Motor neuron (in vitro differentiated cells): ENCODE measurements at regions not wholly inside any gene's neighbourhood (a gene's known extent, or its start where the extent isn't known, plus 50 kb on each side); places are given as distances from the start of the nearest gene placed in this dataset.
A peak's percentile ranks its signal among the peaks of the same experiment; 100 is the strongest.
"Not testable (repeated sequence)": the region's sequence is repeated elsewhere in the genome, so short reads cannot be mapped to it uniquely, and the experiment has no call there.

ENCODE experiments used
- ATAC-seq, 8 experiments: fragments of 200-7000 bp; cut with Tn5 transposase; replicated peaks in 6 of 8; 2 replicates each; pipeline ENCODE4 v1.8.0; 2021; ENCODE audit warnings: mild to moderate bottlenecking in 8 of 8, moderate library complexity in 8 of 8
- H3K27ac ChIP-seq, 2 donors: fragments of 250-450 bp; sonication (Bioruptor Pico); 2 replicates each; pipeline ENCODE4 v1.9.0; 2021; ENCODE audit warnings: antibody characterized with exemption in 2 of 2, mild to moderate bottlenecking in 2 of 2, moderate library complexity in 1 of 2
- H3K4me1 ChIP-seq, 2 donors: fragments of 250-450 bp; sonication (Bioruptor Pico); replicated peaks in 1 of 2; 2 replicates each; pipeline ENCODE4 v1.6.1; 2021; ENCODE audit warnings: antibody characterized with exemption in 2 of 2, mild to moderate bottlenecking in 2 of 2, moderate library complexity in 1 of 2
- H3K4me3 ChIP-seq, 5 donors: fragments of 250-450 bp; sonication (Bioruptor Pico); 2 replicates each; pipeline ENCODE4 v1.9.0; 2021; ENCODE audit warnings: antibody characterized with exemption in 5 of 5, mild to moderate bottlenecking in 5 of 5, moderate library complexity in 4 of 5
- WGBS, 10 experiments: fragments of 450-650 bp; shearing (Covaris generic); methylation state at CpG; one replicate each; pipeline ENCODE4 v1.0.0; 2022; 5-methylcytosine and 5-hydroxymethylcytosine counted together
- in situ Hi-C, 9 experiments: fragments of 400-800 bp; cut with MboI; loops; one replicate each; pipeline ENCODE4 v1.15.0; 2021; ENCODE audit warnings: low sequenced_read_pairs in 9 of 9, low pct_unique_long_range_greater_than_20kb in 2 of 9; ENCODE audit not compliant: unreplicated experiment in 9 of 9

DNA sequence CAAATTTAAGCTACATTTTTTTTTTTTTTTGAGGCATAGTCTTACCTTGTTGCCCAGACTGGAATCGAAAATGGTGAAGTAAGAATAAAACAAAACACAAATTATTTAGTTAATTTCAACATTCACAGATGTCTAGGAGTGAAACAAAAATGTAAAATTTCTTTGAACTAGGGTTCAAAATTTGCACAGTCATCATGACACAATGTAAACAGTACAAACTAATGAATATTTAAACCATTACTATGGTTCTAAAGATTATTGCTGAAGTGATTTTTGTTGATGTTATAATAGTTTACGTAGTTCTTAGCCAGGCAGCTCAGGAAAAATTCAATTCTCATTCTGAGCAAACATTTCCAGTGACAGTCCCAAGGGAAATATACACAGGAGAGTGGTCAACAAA is 633.1 kb downstream of the GRXCR1 start:
- Histone ChIP-seq H3K4me1 (no peaks in the 10 kb centered on the region), H3K27ac (no peak overlapping the region), H3K4me3 (no peak overlapping the region)
- ATAC-seq, result no peak
- in situ Hi-C loops, result no loop called here
- 0 to 100% (median 87%) methylated on average over 1 to 2 of the region's 2 CpGs for WGBS, 10 experiments

DNA sequence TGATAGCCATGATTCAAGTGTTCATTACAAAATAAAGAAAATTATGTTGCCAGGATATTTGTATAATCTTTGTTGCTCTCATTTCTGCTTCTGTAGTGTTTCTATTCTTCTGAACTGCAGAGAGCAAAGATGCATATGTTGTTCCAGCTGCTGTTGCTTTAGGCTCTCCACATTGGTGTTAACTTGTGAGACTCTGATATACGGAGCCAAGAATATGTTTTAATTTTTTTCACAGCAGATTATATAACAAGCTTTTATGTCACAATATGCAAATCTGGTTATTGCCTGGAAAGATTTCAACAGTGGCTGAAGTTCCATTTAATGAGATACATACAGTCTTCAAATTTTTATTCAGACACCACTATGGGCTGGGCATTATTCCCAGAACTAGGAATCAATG is 655.0 kb downstream of the GRXCR1 start:
- H3K4me3 ChIP-seq, result no peak overlapping the region
- H3K27ac ChIP-seq, result no peak overlapping the region
- H3K4me1 ChIP-seq, result no peaks in the 10 kb centered on the region
- WGBS, 10 experiments, result 0 to 100% (median 83%) methylated on average over 1 of the region's 1 CpG; no CpG with 5 or more reads in 5 of the 10 experiments
- in situ Hi-C loops, result no loop called here
- ATAC-seq, result no peak

DNA sequence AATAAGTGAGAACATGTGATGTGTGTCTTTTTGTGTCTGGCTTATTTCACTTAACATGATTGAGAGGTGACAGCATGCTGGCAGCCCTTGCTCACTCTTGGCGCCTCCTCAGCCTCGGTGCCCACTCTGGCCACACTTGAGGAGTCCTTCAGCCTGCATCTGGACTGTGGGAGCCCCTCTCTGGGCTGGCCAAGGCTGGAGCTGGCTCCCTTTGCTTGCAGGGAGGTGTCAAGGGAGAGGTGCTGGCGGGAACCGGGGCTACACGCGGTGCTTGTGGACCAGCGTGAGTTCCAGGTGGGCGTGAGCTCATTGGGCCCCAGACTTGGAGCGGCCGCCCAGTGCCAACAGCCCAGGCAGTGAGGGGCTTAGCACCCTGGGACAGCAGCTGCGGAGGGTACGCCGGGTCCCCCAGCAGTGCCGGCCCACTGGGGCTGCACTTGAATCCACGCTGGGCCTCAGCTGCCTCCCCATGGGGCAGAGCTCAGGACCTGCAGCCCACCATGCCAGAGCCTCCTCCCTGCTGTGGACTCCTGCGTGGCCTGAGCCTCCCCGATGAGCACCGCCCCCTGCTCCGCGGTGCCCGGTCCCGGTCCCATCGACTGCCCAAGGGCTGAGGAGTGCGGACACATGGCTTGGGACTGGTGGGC is 658.6 kb downstream of the GRXCR1 start:
- in situ Hi-C loops, result no loop called here
- ATAC-seq, result no peak
- 0 to 97% (median 50%) methylated on average over 1 to 9 of the region's 24 CpGs; no CpG with 5 or more reads in 4 of the 10 experiments for WGBS, 10 experiments

DNA sequence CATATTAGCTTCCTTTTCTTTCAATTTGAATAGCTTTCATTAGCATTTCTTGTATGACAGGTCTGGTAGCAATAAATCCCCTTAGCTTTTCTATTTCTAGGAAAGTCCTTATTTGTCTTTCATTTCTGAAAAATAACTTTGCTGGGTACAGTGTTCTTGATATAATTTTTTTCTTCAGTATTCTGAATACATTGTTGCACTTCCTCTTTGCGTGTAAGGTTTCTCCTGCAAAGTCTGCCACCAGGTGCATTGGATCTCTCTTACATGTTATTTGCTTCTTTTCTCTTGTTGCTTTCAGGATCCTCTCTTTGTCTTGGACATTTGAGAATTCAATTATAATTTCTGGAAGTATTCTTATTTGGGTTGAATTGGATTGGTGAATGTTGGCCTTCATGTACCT is 663.7 kb downstream of the GRXCR1 start:
- no peaks in the 10 kb centered on the region for H3K4me1 ChIP-seq
- no peak overlapping the region for H3K27ac ChIP-seq
- WGBS, 10 experiments, result 40 to 100% (median 89%) methylated on average over 1 of the region's 1 CpG; no CpG with 5 or more reads in 2 of the 10 experiments
- no peak for ATAC-seq
- in situ Hi-C loops, result no loop called here
- no peak overlapping the region for H3K4me3 ChIP-seq

More for the DNA sequence above, 658.6 kb downstream of the GRXCR1 start:
- H3K27ac ChIP-seq, result no peak overlapping the region
- H3K4me3 ChIP-seq, result no peak overlapping the region
- H3K4me1 ChIP-seq, result no peaks in the 10 kb centered on the region

DNA sequence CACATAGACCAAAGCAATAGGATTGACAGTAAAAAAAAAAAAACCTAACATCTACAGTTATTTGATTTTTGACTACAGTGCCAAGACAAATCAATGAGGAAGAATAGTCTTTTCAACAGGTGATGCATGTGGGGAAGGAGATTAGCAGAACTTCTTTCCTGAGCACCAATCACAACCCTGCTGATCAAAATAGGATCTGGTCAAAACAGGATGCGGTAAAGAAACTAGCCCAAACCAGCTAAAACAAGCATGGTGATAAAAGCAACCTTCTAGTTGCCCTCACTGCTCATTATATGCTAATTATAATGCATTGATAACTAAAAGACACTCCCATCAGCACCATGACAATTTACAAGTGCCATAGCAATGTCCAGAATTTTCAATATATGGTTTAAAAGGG is 667.5 kb downstream of the GRXCR1 start:
- in situ Hi-C loops, result no loop called here
- Histone ChIP-seq H3K4me3 (no peak overlapping the region), H3K4me1 (no peaks in the 10 kb centered on the region), H3K27ac (no peak overlapping the region)
- 50 to 100% (median 100%) methylated on average over 1 of the region's 1 CpG; no CpG with 5 or more reads in 2 of the 10 experiments for WGBS, 10 experiments
- ATAC-seq, result no peak

DNA sequence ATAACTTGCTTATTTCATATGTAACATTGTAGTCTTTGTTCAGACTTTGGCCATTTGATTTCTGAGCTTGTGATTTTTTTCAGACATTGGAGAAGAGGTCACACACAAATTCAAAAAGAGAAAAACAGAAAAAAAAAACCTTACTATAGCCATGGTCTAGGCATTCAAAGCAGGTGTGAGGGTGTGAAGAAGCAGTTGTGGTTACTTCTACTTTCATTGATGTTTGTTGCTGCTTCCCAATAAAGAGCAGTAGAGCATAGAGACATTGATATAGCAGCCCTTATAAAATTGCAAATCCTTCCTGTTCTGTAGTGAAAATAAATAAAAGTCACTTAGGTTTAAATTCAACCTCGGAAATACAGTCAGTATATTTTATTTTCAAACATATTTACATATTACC is 671.6 kb downstream of the GRXCR1 start:
- in situ Hi-C loops, result no loop called here
- no peak for ATAC-seq
- no peaks in the 10 kb centered on the region for H3K4me1 ChIP-seq
- 0 to 100% (median 51%) methylated on average over 1 of the region's 1 CpG for WGBS, 10 experiments
- H3K4me3 ChIP-seq, result no peak overlapping the region
- H3K27ac ChIP-seq, result no peak overlapping the region

DNA sequence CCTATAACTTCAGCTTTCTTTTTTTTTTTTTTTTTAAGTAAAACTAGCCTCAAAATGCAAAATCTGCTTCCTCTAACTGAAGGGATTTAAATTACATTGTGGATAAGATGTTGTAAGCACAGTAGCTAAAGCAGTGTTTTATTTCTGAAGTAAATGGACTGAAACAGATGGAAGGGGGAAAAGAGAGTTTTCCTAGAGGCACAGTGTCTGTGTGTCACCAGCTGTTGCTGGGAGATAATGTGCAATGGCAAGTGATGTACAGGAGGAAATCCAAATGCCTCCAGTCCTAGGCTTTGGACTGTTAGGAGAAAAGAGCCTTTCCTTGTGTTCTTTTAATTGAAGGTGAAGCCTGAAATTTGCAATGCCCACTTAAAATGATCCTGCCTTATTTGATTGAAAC is 672.1 kb downstream of the GRXCR1 start:
- H3K27ac ChIP-seq, result no peak overlapping the region
- no peaks in the 10 kb centered on the region for H3K4me1 ChIP-seq
- in situ Hi-C loops, result no loop called here
- no peak overlapping the region for H3K4me3 ChIP-seq
- peak in 1 of 8 experiments; percentile 32 for ATAC-seq

DNA sequence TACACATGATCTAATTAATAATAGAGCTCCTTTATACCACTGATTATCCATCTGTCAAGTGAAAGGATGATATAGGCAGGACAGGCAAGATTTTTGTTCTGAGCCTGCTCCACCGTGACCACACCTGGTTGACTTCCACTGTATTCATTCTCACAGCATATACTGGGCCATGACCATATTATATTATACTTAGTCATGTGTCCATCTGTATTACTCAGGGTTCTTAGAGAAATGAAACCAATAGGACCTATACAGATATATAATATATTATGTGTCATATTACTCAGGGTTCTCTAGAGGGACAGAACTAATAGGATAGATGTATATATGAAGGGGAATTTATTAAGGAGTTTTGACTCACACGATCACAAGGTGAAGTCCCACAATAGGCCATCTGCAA is 675.1 kb downstream of the GRXCR1 start:
- ATAC-seq, result no peak
- Histone ChIP-seq H3K27ac (no peak overlapping the region), H3K4me1 (no peaks in the 10 kb centered on the region), H3K4me3 (no peak overlapping the region)
- in situ Hi-C loops, result no loop called here
- 0 to 100% (median 59%) methylated on average over 1 to 2 of the region's 2 CpGs; no CpG with 5 or more reads in 2 of the 10 experiments for WGBS, 10 experiments

DNA sequence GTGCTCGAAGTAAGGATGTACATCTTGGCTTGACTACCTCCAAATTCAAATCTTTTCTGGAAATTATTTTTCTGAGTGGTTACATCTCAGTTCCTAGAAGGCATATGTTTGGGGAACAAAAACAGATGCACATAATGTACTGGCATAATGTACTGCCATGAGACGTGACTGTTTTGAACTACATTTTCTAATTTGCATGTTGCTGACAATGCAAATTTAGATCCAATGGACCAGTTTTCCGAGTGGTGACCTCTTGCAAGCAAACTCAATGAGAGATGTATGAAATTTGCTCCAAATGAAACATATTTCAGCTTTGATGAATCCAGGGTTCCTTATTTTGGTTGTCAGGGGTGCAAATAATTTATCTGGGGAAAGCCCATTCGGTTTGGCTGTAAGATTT is 694.3 kb downstream of the GRXCR1 start:
- 0 to 82% (median 57%) methylated on average over 1 to 4 of the region's 4 CpGs; no CpG with 5 or more reads in 1 of the 10 experiments for WGBS, 10 experiments
- H3K4me1 ChIP-seq, result no peaks in the 10 kb centered on the region
- ATAC-seq, result no peak
- in situ Hi-C loops, result no loop called here
- no peak overlapping the region for H3K4me3 ChIP-seq
- H3K27ac ChIP-seq, result no peak overlapping the region

DNA sequence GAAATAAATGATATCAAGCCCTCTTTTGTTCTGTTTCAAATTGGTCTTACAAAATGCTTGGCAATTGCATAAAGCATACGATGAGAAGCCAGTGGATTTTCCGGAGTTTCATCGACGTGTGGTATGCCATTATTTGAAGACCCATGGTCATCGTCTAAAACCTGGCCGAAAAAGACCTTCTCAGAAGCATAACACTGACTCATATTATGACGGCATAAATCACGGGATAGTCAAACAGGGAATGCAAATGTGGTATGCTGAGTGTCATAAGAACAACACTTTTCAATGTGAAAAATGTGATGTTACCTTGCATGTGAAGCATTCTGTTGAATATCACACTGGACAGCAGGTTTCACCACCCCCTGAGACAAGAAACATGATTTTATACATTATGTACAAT is 695.2 kb downstream of the GRXCR1 start:
- in situ Hi-C loops, result no loop called here
- Histone ChIP-seq H3K27ac (no peak overlapping the region), H3K4me1 (no peaks in the 10 kb centered on the region), H3K4me3 (no peak overlapping the region)
- peak in 4 of 8 experiments; percentile 41 to 75 (median 50) for ATAC-seq
- WGBS, 10 experiments, result 22 to 98% (median 89%) methylated on average over 2 to 8 of the region's 8 CpGs; no CpG with 5 or more reads in 3 of the 10 experiments

DNA sequence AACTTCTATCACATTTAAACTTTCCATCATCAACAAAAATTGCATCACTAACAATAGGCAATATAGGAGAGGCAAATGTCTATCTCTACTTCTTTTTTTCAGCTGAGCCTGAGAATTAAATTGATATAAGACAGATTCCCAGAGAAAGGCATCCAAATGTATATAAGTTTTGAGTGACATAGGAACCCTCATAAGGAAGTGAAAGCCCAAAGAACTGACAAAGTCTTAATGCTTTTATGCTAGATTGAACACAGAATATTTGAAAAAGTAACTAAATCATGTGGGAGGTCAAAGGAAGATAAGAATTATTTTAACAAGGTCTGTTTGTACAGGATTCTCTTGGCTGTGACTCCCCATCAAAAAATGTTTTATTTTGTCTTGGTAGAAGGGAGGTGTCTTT is 714.9 kb downstream of the GRXCR1 start:
- in situ Hi-C loops, result no loop called here
- H3K4me1 ChIP-seq, result no peaks in the 10 kb centered on the region
- no peak overlapping the region for H3K27ac ChIP-seq
- no peak overlapping the region for H3K4me3 ChIP-seq
- ATAC-seq, result no peak

DNA sequence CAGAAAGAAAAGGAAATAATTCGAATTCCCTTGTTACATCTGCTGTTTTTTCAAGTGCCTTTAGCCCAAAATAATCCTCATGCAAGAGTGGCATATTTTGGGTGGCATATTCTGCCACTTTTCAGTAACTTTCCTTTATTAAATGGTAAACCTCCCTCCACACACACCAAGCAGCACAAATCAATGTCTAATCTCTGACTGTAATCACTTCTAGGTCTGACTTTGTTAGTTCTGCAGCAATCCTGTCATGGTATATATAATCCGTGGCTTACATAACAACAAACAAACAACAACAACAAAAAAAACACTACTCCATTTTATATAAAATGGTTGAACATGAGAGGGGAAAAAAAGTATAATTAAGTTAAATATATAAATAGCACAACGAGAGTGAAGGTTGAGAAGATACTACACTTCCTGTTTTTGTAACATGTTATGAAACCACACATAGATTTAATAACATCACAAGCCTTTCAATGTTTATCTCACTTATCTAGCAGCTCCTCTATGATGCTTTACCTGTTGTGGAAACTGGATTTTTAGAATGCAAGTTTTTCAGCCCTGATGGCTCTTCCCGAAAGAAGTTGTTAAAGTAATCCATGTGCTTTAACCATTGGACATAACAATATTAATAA is 715.4 kb downstream of the GRXCR1 start:
- no peaks in the 10 kb centered on the region for H3K4me1 ChIP-seq
- H3K27ac ChIP-seq, result no peak overlapping the region
- no peak for ATAC-seq
- no peak overlapping the region for H3K4me3 ChIP-seq
- in situ Hi-C loops, result no loop called here
- WGBS, 10 experiments, result 0 to 91% (median 47%) methylated on average over 2 to 4 of the region's 4 CpGs; no CpG with 5 or more reads in 1 of the 10 experiments

DNA sequence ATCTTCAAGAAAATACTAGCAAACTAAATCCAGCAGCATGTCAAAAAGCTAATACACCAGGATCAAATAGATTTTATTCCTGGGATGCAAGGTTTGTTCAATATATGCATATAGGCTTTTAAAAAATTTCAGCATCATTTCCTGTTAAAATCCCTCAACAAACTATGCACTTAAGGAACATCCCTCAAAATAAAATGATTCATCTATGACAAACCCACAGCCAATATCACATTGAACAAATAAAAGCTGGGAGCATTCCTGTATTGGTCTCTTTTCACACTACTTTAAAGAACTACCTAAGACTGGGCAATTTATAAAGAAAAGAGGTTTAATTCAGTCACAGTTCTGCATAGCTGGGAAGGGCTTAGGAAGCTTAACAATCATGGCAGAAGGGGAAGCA is 726.7 kb downstream of the GRXCR1 start:
- in situ Hi-C loops, result no loop called here
- ATAC-seq, result no peak
- Histone ChIP-seq H3K27ac (no peak overlapping the region), H3K4me1 (no peaks in the 10 kb centered on the region), H3K4me3 (no peak overlapping the region)

DNA sequence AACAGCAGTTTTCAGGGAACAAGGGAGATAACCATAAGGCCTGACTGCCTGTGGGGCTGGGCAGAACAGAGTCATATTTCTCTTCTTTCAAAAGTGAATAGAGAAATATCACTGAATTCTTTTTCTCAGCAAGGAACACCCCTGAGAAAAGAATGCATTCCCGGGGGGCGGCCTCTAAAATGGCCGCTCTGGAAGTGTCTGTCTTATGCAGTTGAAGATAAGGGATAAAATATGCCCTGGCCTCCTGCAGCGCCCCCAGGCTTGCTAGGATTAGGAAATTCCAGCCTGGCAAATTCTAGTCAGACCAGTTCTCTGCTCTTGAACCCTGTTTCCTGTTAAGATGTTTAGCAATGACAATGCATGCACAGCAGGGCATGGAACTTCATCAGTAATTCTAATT is 745.4 kb downstream of the GRXCR1 start:
- H3K4me1 ChIP-seq, ATAC-seq, H3K4me3 ChIP-seq, H3K27ac ChIP-seq, in situ Hi-C loops: not testable (repeated sequence)
- WGBS, 10 experiments, result 55 to 100% (median 95%) methylated on average over 1 to 4 of the region's 4 CpGs; no CpG with 5 or more reads in 4 of the 10 experiments
